ES-I3 (cell line): ENCODE measurements at regions not wholly inside any gene's neighbourhood (a gene's known extent, or its start where the extent isn't known, plus 50 kb on each side); places are given as distances from the start of the nearest gene placed in this dataset.

ENCODE experiments used
- H3K36me3 ChIP-seq: 2 replicates; pipeline ENCODE4 v1.6.1; 2013; ENCODE audit warnings: mild to moderate bottlenecking, low read length, control low read depth, moderate library complexity; ENCODE audit not compliant: insufficient read depth
- H3K4me1 ChIP-seq: 2 replicates; pipeline ENCODE4 v1.6.1; 2013; ENCODE audit warnings: mild to moderate bottlenecking, control low read depth, low read length; ENCODE audit not compliant: insufficient read depth
- H3K9ac ChIP-seq: 2 replicates; pipeline ENCODE4 v1.6.1; 2013; ENCODE audit warnings: low read depth, mild to moderate bottlenecking, low read length, moderate library complexity
- H3K9me3 ChIP-seq: 2 replicates; pipeline ENCODE4 v1.6.1; 2013; ENCODE audit warnings: mild to moderate bottlenecking, low read length, moderate library complexity; ENCODE audit not compliant: control insufficient read depth, insufficient read depth

DNA sequence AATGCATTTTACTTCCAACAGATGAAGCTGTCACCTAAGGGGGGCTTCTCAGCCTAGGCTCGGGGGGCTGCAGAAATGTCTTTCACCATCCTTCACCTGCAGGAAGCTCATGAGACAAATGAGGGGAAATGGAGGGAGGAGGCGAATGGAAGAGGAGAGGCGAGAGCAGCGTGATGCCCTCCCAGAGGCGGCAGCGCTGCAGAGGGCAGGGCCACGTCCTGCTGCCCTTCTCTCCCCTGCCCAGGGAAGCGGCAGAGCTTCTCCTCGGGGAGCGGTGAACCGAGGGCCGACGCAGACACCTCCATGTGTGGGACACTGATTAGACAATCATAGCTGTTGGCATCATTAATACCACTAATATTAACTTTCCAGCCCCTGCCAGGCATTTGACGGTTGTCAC, 78.3 kb downstream of the SERPINA3 start:
- H3K9me3 ChIP-seq = no peaks in the 10 kb centered on the region
- H3K4me1 ChIP-seq = peaks cover 10% of the 10 kb centered on the region; the same call in 1 of the 2 replicates
- H3K9ac ChIP-seq = no peak overlapping the region
- H3K36me3 ChIP-seq = no peaks in the 10 kb centered on the region

DNA sequence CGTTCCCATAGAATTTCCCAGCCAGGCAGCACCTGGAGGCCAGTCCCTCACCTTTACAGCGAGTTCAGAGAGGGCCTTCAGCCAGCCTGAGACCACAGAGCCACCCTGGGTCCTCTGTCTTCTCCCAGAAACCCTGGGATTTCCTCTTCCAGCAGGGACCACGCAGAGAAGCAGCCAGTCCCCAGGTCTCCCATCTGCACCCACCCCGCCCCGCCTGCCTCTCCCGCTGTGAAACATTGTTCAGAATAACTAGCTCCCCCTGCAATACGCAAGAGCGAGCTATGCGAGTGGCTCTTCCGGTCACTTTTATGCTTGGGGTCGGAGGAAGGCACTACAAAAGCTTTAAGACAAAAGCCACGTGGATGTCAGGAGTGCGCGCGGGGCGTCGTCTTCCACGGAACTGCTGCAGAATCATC, 77.8 kb downstream of the SERPINA3 start:
- Histone ChIP-seq H3K9ac (0 out of 2 replicates have a peak overlapping the region, but pooled peaks have one; percentile 8), H3K4me1 (peaks cover 10% of the 10 kb centered on the region; the same call in 1 of the 2 replicates), H3K36me3 (no peaks in the 10 kb centered on the region), H3K9me3 (no peaks in the 10 kb centered on the region)

DNA sequence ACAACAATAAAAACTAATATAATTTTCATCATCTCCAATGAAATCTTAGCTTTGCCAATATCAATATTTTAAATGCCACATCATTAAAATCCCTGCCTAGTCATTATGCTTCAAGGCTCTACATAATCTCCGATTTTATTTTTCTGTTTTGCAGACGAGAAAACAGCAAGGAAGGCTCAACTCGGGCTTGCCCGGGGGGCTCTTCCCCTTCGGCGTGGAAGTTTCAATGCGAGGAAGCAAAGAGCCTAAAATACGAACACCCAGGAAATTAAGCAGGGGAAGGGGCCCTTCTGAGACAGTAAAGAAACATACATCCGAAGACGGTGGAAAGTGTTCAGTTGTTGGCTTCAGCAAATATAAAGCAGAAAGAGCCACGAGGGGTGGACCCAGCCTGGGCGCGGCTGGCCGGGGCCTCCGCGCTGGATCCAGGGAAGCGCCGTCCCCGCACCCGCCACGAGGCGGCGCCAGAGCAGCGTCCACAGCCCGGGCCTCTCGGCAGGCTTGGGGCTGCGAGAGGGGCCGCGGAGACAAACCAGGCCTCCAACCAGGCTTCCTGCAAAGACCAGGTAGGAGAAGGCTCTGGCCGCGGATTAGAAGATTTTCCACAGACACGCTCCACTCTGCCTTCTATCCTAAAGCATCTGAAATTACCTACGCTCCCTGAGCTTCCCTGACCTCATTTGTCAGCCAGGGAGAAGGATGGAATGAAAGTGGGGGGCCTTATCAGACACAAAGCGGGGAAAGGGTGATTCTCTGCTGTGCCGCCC, 77.2 kb downstream of the SERPINA3 start:
- Histone ChIP-seq H3K4me1 (peaks cover 6% of the 10 kb centered on the region; the same call in 1 of the 2 replicates), H3K9ac (peak overlapping the region; percentile 28; the same call in 1 of the 2 replicates), H3K36me3 (no peaks in the 10 kb centered on the region), H3K9me3 (no peaks in the 10 kb centered on the region)

DNA sequence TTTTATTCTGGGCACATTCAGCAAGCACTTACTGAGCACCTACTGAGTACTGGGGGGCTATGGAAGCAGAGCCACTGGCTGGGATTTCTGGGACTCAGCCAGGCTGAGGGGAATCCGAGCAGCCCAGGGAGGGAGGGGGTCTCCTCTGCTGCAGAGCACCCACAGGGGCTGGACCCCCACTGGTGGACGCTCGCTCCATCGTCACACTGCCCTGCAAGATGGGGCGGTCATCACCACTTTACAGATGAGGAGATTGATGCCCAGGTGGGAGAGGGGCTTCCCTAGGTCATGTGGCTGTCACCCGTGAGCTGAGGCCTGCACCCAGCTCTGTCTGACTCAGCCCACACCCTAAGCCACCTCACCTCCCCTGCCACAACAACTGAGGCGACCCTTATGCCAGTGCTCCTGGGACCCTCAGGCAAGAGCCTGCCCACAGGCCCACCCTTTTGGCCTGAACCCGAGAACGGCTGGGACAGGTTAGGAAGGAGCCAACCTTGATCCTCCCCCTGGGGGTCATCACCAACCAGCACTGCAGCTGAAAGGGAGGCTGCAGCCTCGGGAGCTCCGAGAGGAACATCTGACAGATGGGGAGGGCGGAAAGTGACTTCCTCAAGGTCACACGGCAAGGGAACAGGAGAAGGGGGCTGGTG, 74.4 kb downstream of the SERPINA3 start:
- H3K9ac ChIP-seq = no peak overlapping the region
- peaks cover 3% of the 10 kb centered on the region; the same call in 1 of the 2 replicates for H3K4me1 ChIP-seq
- H3K36me3 ChIP-seq = no peaks in the 10 kb centered on the region
- no peaks in the 10 kb centered on the region for H3K9me3 ChIP-seq

DNA sequence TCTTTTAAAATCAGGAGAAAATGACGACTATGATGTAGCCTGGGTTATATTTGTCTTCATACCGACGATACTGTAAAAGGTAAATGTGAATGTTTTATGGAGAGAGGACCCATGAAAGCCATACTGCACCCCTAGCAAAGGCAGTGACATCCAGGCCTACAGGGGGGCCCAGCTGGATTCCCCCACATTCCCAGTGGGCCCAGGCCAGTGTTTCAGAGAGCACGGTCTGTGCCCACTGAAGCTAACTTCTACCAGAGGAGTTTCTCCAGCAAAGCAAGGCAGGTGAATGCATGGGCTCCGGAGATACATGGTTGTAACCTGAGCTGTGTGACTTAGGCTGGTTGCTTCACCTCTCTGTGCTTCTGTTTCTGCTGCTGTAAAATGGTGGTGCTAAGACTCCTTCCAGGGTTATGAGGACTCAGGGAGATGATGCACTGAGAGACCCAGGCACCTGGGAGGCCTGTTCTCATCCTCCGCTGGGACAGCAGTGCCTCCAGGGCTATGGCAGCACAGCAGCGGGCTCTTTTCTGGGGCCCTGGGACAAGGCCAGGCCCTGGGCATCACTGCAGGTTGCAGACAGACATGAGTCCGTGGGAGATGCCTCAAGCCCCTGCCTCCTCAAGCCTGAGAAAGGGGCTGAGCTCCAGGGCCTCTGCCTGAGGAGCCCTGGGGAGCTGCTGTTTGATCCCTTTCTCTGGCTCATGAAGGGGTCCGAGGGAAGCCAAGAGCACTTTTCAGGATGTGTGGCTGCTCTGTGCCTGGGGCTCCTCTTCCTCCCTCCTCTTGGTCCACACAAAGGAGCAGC, 73.7 kb downstream of the SERPINA3 start:
- no peaks in the 10 kb centered on the region for H3K9me3 ChIP-seq
- H3K36me3 ChIP-seq = no peaks in the 10 kb centered on the region
- peaks cover 3% of the 10 kb centered on the region; the same call in 1 of the 2 replicates for H3K4me1 ChIP-seq
- no peak overlapping the region for H3K9ac ChIP-seq

DNA sequence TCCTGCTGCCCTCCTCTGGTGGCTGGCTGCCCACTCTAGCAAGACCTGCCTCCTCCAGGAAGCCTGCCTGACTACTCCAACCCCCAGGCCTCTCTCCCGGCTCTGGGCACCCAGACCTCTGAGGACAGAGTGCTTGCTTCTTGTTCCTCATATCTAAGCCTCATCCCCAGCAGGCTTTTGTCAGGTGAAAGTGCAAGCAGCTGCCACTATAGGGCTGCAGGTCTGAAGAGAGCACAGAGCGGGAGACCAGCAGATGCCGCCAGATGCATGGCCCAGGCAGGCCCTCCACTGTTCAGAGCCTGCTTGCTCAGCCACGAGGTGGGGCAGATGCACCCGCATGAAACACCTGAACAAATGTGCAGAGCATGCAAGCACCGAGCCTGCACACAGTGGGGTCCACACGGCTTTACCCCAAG, 73.0 kb downstream of the SERPINA3 start:
- no peak overlapping the region for H3K9ac ChIP-seq
- peaks cover 3% of the 10 kb centered on the region; the same call in 1 of the 2 replicates for H3K4me1 ChIP-seq
- no peaks in the 10 kb centered on the region for H3K9me3 ChIP-seq
- no peaks in the 10 kb centered on the region for H3K36me3 ChIP-seq

DNA sequence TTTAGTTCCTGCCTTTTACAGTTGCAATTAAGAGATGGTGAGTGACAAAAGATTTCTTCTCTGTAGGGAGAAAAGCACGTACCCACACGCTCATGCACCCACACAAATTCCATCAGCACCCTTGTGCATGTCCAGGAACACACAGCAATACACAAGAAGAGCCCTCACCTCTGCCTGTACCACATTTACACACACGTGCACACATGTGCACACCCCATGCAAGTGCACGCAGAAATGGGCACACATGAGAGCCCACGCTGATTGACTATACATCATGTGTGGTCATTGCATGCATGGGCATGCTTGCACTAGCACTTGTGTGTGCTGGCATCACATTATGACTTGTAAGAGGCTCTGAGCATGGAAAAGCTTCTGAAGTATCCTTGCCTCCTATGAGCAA, 70.5 kb downstream of the SERPINA3 start:
- no peaks in the 10 kb centered on the region for H3K4me1 ChIP-seq
- no peak overlapping the region for H3K9ac ChIP-seq
- no peaks in the 10 kb centered on the region for H3K36me3 ChIP-seq
- H3K9me3 ChIP-seq = no peaks in the 10 kb centered on the region

DNA sequence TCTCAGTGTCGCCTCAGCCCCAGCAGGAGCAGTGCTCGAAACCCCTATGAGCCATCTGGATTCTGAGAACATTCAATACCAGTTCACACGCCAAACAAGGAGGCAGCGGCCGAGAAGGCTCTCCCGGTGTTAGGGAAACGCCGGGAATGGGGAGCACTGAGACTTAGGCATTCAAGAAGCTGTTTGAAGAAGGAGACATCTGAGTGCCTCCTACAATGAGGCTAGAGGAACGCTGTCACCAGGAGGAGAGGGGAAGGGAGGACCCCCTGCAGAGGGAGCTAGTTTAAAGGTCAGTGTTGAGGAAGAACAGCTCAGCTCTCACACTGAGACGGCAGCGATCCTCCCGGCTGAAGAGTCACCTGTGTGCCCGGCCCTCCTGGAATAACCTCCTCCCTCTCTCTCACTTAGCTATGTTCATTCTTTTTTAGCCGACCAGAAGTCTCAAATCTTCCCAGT, 69.9 kb downstream of the SERPINA3 start:
- Histone ChIP-seq H3K4me1 (no peaks in the 10 kb centered on the region), H3K9ac (no peak overlapping the region), H3K9me3 (no peaks in the 10 kb centered on the region), H3K36me3 (no peaks in the 10 kb centered on the region)

DNA sequence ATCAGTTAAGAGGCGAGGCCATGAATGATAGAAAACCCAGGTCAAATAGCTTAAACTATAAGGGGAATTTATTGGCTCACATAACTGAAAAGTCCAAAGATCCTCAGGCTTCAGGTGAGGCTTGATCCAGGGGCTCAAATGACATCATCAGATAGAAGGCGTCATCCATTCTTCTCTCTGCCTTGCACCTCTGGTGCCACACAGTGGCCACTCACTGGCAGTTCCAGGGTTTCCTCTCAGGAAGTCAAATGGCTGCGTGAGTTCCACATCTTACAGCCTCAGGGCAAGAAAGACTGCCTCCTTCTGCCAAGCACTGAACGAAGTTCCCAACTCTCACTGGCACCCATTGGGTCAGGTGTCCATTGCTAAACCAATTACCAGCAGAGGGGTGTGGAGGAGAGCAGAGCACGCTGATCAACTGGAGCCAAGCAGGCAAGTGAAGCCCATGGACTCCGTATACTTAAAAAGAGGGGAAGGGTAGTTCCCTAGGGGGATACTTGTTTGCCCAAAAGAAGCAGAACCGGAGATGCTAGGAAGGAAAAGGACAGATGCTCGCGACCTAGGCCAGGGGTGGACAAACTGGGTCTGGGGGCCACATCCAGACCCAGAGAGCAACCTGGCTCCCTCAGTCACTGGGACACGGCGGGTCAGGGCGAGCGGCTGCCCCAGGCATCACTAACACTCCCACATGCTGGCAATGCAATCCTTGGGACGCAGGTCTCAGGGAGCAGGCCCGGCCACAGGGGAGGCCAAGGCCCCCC, 69.3 kb downstream of the SERPINA3 start:
- Histone ChIP-seq H3K36me3 (no peaks in the 10 kb centered on the region), H3K9me3 (no peaks in the 10 kb centered on the region), H3K4me1 (no peaks in the 10 kb centered on the region), H3K9ac (no peak overlapping the region)

DNA sequence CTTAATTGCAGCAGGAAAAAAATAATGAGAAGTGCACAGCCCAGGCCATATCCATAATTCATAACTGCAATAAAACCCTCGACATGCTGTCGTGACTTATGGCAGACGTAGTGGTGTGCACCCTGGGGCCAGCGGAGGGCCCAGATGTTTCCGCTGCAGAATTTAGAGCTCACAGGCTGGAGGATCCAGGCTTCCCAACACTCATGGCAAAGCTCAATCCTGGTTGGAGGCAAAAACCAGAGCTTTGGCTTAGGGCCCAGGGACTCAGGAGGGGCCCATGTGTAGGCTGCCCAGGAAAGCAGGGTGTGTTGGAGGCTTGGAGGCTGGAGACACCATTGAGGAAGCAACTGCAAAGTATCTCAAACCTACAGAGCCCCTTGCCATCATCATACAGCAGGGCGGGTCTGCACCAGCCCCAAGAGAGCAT, 68.7 kb downstream of the SERPINA3 start:
- no peaks in the 10 kb centered on the region for H3K4me1 ChIP-seq
- H3K9me3 ChIP-seq = no peaks in the 10 kb centered on the region
- H3K9ac ChIP-seq = no peak overlapping the region
- no peaks in the 10 kb centered on the region for H3K36me3 ChIP-seq

DNA sequence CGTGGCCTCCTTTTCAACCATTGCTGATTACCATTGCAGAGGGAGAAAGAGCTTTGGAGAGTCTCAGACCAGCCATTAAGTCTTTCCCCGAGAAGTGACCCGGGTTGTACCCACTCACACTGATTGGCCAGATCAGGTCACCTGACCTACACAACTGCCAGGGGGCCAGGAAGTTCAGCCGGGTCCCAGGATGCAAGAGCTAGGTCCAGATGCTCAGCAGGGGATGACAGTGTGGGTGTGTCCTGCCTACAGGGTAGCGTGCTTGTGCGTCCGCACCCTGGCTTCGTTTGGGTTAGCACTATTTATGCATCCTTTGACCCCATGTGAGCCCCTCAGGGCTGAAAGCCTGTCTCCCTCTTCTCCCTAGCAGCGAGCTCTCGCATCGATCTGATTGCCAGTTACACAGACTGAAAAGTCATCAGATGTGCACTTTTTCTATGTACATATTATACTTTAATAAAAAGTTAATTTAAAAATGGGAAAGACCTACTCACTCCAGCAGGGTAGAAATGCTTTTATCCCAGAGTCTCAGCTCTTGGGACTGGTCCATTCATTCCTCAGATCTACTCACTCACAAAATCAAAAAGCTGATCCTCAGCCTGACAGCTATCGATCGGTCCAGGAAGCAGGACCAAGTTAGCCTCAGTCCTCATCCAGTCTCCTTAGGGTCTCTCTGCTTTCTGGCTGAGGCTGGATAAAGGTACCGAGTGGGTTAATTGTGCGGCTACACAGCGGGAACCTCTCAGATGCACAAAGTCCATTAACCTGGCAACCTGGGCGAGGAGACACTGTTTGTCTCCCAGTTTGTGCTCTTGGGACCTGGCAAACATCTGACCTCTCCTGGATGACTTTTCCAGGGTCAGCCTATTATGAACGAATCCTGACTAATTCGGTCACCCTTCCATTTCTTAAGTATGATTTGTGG, 68.0 kb downstream of the SERPINA3 start:
- no peaks in the 10 kb centered on the region for H3K4me1 ChIP-seq
- no peaks in the 10 kb centered on the region for H3K36me3 ChIP-seq
- no peaks in the 10 kb centered on the region for H3K9me3 ChIP-seq
- no peak overlapping the region for H3K9ac ChIP-seq

DNA sequence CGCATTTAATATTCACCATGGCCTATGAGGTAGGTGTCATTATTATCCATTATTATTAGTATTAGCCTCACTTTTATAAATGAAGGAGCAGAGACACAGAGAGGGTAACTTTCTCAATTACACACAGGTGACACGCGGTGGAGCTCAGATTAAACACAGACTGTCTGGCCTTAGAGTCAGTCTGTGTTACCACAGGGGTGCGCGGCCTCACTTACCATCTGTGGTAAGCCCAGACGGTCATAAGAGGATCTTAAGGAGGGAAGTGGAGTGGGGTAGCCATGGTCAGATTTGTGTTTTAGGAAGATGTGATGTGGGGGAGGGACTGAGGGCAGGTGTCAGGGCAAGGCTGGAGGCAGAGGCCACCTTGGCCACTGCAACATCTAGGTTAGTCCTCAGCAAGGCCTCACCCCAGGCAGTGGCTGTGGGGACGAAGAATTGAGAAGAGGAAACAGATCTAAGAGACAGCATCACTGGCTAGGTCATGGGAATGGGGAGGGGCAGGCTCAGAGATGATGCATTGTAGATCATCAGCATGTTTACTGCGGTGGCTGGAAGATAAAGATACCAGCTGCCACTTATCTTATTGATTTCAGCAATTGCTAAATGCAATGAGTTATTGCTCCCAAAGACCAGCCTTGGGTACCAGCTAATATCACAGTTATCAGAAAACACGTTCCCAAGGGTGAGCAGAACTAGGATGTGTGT, 67.1 kb downstream of the SERPINA3 start:
- Histone ChIP-seq H3K4me1 (no peaks in the 10 kb centered on the region), H3K9me3 (no peaks in the 10 kb centered on the region)

More for the DNA sequence above, 67.1 kb downstream of the SERPINA3 start:
- no peaks in the 10 kb centered on the region for H3K36me3 ChIP-seq
- no peak overlapping the region for H3K9ac ChIP-seq
